GM21360 (cell line): ENCODE measurements at regions not wholly inside any gene's neighbourhood (a gene's known extent, or its start where the extent isn't known, plus 50 kb on each side); places are given as distances from the start of the nearest gene placed in this dataset.
"Not testable (repeated sequence)": the region's sequence is repeated elsewhere in the genome, so short reads cannot be mapped to it uniquely, and the experiment has no call there.

Experiments used
- ATAC-seq: cut with Tn5 transposase; IDR thresholded peaks from one replicate; pipeline ENCODE4 v1.9.1; 2021; ENCODE audit warnings: mild to moderate bottlenecking, moderate library complexity; ENCODE audit not compliant: unreplicated experiment

- not testable (repeated sequence) for ATAC-seq
These were observed 107.6 kb upstream of the TERB2 start for GRCh38 chr15:44848859-44849258.

GRCh38 chr15:44849701-44850403 is 106.6 kb upstream of the TERB2 start:
- not testable (repeated sequence) for ATAC-seq

GRCh38 chr15:44853304-44853950 is 103.1 kb upstream of the TERB2 start:
- ATAC-seq = not testable (repeated sequence)

- ATAC-seq = not testable (repeated sequence)
These were observed 101.8 kb upstream of the TERB2 start for GRCh38 chr15:44854696-44855095.

GRCh38 chr15:44856284-44856683 is 100.2 kb upstream of the TERB2 start:
- ATAC-seq = not testable (repeated sequence)

GRCh38 chr15:44857164-44857710 is 99.2 kb upstream of the TERB2 start:
- not testable (repeated sequence) for ATAC-seq

- not testable (repeated sequence) for ATAC-seq
These were observed 97.4 kb upstream of the TERB2 start for GRCh38 chr15:44859088-44859487.

- ATAC-seq = not testable (repeated sequence)
These were observed 96.3 kb upstream of the TERB2 start for GRCh38 chr15:44860168-44860567.

GRCh38 chr15:44861439-44861910 is 95.0 kb upstream of the TERB2 start:
- ATAC-seq = no peak

GRCh38 chr15:44861917-44862316 is 94.6 kb upstream of the TERB2 start:
- no peak for ATAC-seq

- not testable (repeated sequence) for ATAC-seq
These were observed 93.6 kb upstream of the TERB2 start for GRCh38 chr15:44862866-44863265.

- not testable (repeated sequence) for ATAC-seq
These were observed 88.4 kb upstream of the TERB2 start for GRCh38 chr15:44868100-44868499.

- ATAC-seq = not testable (repeated sequence)
These were observed 86.4 kb upstream of the TERB2 start for GRCh38 chr15:44870125-44870524.

GRCh38 chr15:44873103-44873502 is 83.4 kb upstream of the TERB2 start:
- no peak for ATAC-seq

GRCh38 chr15:44879066-44879465 is 77.4 kb upstream of the TERB2 start:
- ATAC-seq = no peak

GRCh38 chr15:44882499-44882968 is 74.0 kb upstream of the TERB2 start:
- peak; percentile 75 for ATAC-seq

- ATAC-seq = no peak
These were observed 73.1 kb upstream of the TERB2 start for GRCh38 chr15:44883199-44883877.

GRCh38 chr15:44898890-44899651 is 57.4 kb upstream of the TERB2 start:
- ATAC-seq = not testable (repeated sequence)

GRCh38 chr15:44899775-44900174 is 56.7 kb upstream of the TERB2 start:
- not testable (repeated sequence) for ATAC-seq

- not testable (repeated sequence) for ATAC-seq
These were observed 55.7 kb upstream of the TERB2 start for GRCh38 chr15:44900796-44901195.
